Muscle of arm (tissue), 1 donor: ENCODE measurements at regions not wholly inside any gene's neighbourhood (a gene's known extent, or its start where the extent isn't known, plus 50 kb on each side); places are given as distances from the start of the nearest gene placed in this dataset.
"Not testable (repeated sequence)": the region's sequence is repeated elsewhere in the genome, so short reads cannot be mapped to it uniquely, and the experiment has no call there.

Experiments
- DNase-seq: peaks from one replicate; pipeline ENCODE4 v3.0.0-alpha.2; 2013

DNA sequence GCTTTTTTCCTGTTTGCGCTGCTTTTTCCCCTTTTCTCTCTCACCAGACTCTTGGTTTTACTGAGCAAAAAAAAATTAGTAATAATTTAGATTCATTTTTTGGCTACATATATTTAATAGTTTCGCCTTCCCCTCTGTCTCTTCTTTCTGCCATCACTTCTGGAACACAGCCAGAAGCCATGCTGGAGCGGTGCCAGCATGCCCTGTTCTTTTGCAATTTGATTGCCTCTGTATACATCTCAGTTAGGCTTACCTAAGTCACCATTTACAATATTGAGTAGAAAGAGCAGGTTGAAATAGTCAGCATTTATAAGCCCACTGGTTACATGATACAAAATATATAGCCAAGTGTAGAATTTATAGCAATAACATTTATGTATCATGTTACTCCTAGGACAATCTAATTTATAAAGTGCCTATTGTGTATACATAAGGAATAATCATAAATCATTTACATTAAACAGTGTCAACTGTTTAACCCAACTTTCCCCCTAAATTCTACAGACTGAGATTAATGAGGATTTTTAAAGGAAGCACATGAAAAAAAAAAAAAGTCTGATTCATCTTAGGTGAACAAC lies 413.8 kb upstream of the SOX5 start:
- peak; percentile 1 for DNase-seq

DNA sequence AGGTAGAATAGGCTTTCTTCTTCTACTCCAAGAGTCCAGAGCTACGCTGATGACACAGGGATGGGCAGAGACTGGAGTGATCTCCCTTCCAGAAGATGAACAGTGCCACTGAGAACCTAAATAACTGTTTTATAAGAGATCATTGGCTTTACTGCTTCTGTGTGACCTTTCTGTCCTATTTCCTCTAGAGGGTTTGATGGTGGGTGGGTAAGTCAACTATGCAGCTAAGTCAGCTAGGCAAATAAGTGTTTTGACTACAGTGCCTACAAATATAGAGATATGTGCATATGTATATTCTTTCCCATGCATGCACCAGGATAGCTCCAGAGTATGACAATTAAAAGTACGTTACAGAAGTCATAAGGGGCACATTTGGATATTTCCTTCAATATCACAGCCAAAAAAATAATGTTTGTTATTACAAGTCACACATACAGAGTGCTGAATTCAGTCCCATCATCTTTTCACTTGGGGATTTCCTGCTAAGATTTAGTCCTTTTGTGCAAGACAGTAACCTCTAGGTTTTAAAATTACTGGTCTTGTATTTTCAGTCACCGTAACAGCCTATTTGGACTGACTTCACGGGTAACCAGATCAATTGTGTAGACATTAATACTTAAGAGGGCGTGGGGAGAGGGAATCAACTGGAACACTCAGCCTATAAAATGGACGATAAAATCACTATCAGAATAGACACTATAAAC lies 412.6 kb upstream of the SOX5 start:
- DNase-seq = no peak

DNA sequence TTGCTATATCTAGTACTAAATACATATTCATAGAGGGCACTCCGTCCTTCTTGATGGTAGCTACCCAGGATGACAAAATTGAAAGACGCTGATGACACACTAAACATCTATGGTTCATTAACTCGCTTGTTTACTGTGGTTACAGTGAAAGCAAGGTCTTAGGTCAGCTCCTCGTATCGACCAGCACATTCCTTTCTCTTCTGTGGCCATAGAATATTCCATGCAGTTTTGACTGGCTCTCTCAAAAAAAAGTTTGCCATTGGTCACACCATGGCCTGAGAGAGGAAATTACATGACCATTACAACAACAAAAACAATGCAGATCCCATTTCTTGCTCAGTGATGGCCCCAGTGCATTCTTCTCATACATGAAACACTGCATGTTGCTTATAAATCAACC lies 411.4 kb upstream of the SOX5 start:
- no peak for DNase-seq

DNA sequence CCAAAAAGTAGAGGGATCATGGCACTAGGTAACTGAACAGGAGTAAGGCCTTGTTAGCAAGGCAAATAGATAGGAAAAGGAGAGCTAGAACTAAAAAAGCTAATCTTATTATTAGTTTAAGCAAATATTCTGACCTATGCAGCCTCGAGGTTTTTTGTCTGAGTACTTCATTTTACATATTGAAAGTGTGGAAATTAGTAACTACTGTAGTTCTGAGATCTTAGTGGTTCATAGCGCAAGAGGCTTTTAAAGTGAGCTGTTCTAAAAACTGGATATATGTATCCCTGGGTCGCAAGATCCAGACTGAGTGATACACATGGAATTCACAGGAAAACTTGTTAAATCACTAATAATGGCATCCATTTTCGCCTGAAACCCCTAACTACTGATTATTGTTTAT lies 411.0 kb upstream of the SOX5 start:
- no peak for DNase-seq

DNA sequence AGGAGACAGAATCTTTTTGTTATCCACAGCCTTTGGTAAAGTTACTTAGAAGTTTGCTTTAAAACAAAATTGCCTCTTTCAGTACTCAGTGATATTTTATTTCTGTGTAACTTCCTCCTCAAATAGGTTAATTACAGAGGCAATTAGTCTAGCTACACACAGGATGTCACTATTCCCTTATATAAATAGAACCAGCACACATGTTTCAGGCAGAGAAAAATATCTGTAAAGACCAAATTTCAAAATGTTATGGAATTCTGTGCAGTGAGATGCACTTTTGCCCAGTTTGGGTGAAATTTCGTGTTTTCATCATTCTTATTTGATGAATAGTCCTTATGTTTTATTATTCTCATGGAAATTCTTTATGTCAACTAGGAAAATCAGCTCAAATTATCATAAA lies 410.6 kb upstream of the SOX5 start:
- DNase-seq = no peak

DNA sequence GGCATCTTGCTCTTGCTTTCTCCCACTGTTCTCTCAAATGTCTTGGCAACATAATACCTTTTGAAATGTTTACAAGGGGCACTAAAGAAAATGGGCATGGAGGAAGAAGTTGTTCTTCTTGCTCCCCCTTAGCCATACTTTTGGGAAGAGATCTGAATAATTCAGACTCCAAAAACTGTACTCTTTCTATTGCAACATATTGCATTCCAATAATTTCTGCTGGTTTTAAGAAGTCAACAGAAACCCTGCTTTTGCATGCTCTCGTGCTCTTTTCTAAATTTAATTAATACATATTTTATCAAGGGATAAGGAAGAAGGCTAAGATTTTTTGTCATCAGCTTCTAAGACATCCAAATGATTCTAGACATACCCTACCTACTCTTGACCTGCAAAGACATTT lies 409.9 kb upstream of the SOX5 start:
- DNase-seq = no peak

DNA sequence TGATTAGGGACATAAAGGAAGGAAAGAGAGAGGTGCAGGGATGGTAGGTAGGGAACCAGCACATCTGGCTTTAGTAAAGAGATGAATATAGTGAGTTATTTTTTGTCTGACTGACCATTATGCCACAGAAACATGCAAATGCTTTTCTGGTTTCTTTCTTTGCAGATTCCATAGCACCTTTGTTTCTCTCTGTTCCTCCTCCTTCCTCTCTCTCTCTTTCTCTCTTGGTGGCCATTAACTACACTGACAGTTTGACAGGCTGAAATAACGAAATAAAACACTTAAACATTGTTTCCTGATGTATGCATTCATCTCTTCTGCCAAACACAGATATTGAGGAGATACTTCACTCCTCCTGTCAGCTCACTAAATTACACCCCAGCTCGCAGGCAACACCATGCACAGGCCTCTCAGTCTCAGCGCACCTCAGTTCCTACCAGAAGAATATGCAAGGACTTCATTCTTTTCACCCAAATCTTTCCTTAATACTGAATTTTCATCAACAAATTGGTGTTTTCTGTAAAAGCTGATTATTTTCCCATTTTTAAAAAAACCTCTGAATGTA lies 406.9 kb upstream of the SOX5 start:
- no peak for DNase-seq

DNA sequence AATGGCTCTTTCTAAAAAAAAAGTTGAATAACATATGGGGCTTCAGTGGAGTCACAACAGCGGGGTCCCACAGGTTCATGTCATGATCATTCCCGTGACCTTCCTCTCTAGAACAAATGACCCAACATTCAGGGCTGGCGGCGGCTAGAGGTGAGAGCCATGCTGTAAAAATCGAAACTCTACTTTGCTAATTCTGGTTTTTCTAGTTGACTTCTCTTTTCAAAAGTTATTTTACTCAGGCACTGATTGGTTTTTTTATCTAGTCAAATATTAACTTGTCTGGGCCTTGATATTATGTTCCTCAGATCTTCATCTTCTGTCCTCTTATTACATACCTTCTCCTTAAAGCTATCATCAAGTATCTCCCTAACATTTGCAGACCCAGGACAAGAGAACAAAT lies 402.9 kb upstream of the SOX5 start:
- no peak for DNase-seq

DNA sequence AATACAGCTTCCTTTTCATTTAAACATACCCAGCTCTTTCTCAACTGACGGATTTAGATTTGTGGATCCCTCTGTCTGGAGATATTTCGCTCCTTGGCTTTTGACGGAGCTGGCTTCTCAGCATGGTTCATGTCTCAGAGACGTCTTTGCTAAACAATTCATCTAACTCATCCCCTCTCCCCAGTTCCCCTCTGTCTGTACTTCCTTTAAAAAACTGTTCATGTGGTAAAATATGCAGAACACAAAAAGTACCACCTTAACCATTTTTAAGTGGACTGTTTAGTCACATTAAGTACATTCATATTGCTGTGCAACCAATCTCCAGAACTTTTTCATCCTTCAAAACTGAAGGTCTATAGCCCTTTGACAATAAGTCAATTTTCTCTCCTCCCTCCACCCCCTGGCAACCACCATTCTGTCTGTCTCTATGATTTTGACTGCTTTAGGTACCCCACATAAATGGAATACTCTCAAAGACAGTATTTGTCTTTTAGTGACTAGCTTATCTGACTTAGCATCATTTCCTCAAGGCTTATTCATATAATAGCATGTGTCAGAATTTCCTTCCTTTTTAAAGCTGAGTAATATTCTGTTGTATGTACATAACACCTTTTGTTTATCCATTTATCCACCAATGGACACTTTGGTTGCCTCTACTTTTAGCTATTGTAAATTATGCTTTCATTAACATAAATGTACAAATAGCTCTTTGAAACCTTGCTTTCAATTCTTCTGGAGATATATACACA lies 399.8 kb upstream of the SOX5 start:
- no peak for DNase-seq

DNA sequence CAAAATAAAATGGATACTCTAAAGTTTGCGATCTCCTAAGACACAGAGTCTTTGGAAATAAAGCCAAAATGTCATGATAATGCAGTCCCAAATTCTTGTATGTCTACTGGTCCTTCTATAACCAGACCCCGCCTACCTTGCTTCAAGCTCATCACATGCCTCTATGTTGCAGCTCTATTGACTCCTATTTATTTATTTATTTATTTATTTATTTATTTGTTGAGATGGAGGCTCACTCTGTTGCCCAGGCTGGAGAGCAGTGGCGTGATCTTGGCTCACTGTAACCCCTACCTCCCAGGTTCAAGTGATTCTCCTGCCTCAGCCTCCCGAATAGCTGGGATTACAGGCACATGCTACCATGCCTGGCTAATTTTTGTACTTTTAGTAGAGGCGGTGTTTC lies 398.7 kb upstream of the SOX5 start:
- DNase-seq = not testable (repeated sequence)

DNA sequence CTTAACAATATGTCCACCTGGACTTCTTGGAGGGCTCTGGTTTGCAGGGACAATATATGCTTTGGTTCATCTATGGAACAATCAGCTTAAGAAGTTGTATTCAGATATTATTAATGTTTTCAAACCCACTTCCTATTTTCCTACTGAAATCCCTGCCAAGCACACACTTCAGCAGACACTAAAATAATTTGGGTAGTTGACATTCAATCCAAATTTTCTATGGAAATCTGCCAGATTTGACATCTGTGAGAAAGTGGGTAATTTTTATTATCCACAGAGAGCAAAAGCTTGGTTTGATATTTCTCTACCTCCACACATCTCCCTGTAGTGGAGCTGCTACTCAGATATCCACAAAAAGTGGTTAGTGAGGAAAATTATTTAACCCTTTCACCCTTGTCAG lies 378.8 kb upstream of the SOX5 start:
- DNase-seq = no peak

DNA sequence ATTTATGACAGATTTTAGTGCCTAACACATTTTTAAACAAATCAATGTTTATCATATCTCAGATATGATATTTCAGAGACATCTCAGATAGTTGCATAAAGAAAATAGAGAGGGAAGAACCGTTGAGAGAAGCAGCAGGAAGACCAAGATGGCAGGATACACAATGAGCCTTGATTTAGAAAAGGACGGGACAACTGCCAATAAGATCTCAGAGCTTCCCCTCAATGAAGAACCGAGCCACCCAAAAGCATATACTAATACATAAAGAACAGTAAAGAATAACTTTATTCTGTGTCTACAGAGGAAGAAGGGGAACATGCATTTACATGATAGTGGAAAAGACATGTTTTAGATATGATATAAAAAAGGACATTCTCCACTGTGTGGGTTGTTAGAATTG lies 375.9 kb upstream of the SOX5 start:
- no peak for DNase-seq

DNA sequence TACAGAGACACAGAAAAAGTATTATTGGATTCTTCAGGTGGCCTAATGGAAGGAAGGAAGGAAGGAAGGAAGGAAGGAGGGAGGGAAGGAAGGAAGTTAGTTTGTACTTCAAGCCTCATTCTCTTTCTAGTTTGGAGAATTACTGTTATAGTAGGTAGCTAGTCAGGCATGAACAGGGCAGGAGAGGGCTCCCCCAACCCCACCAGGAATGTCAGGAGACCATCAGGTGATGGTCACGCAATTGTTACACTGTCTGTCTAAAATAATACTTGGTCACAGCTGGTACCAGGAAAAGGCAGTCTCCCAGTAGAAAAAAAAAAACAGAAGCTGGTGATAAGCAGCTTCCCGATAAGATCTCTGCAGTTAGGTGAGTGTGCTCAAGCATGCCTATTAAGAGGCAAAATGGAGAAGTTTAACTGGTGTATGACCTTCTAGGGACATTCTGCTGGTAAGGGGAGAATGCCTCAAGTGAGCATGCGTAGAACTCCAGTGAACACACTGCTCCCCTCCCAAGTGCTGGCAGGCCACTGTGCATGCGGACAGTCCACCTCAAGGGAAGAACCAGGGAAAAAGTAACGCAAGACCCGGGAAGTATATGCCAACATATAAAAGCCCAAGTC lies 358.4 kb upstream of the SOX5 start:
- DNase-seq = no peak

DNA sequence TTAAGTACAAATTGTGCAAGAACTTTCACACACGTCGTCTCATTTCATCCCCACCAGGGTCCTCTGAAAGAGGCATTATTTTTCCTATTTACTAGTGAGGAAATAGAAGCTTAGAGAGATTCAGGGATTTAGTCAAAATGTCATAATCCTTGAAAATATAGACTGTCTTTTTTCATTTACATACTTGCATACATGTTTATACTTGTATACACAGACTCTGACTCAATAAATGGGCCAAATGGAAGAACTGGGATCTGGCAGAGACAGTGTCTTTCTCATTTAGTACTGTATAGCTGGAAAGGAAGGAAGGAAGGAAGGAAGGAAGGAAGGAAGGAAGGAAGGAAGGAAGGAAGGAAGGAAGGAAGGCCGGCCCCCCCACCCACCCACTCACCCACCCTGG lies 357.7 kb upstream of the SOX5 start:
- no peak for DNase-seq

DNA sequence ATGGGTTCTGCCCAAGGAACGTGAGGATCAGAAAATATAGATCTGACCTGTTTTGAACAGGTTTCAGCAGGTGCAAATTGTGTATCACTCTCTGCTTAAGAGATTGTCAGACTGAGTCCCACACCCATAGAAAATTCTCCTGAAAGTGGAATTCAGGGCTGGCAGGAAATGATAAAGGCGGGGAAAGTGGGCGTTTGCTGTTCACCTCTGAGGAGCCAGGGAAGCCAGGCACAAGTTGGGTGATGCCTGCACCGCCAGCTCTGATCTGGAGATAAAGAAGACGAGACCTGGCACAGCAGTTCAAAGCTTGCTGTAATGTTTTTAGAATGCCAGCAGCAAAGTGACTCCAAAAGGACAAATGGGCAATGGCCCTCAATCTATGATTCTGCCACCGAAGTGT lies 356.5 kb upstream of the SOX5 start:
- no peak for DNase-seq

DNA sequence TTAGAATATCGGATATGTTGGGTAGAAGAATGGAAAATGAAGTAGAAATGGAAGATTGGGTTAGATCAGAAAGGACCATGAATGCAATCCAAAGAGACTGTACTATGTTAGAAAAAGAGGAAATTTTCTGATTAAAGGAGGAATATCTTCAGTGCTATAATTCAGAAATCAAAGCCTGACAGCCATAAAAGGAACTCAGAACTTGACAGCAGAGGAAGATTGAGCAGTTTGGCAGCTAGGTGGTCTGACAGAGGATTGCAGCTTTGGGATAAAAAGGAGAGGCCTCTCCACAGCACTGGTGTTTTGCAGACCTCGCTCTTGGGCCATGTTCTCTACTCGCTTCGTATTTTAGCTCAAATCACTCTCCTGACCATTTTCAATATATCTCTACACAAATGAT lies 354.8 kb upstream of the SOX5 start:
- no peak for DNase-seq

DNA sequence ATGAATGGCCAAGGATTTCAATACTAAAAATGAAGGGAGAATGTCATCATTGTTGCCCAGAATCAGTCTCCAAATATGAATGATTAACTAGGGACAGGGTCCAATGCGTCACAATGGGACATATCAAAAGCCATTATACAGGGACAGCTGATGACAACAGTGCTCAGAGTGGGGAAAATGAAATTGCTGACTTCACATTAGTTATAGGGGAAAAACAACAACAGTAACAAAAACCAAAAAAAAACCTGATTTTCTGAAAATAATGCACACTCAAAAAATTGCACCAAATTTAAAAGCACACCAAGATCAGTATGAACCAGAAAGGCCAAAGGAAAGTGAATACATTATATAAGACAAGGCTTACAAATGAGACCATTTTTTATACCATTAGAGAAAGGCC lies 353.2 kb upstream of the SOX5 start:
- DNase-seq = no peak

DNA sequence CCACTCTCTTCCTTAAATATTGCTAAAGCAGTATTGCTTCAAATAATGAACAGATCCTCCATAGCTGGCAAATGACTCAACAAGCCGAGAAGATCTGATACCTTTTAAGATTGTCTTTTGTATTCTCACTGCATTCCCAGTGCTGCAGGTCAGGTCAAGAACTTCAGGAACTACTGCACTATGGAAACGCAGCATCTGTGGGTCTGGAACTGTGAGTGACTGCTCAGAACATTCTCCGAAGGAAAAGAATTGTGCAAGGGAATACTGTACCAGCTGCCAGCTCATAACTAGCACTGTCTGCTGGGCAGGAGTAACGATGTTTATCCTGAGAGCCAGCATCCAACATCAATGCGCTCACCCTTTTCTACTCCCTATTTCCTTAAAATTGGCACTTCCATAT lies 348.0 kb upstream of the SOX5 start:
- DNase-seq = no peak

DNA sequence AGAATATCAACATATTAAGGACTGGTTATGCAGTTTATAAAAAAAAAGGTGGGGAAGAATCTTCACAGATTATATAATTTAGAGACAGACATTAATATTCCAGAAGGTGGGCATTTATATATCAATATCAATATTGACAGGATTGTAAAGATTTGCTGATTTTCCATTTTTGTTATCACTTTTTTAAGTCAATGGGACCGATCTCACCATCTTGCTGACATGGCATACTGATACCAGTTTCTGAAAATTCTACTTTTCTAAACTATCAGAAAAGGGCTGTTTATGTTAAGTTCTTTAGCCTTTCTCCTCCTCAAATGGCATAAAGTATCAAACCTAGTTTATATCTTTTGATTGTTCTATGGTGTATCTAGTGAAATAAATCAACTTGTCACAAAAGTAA lies 344.1 kb upstream of the SOX5 start:
- DNase-seq = no peak

DNA sequence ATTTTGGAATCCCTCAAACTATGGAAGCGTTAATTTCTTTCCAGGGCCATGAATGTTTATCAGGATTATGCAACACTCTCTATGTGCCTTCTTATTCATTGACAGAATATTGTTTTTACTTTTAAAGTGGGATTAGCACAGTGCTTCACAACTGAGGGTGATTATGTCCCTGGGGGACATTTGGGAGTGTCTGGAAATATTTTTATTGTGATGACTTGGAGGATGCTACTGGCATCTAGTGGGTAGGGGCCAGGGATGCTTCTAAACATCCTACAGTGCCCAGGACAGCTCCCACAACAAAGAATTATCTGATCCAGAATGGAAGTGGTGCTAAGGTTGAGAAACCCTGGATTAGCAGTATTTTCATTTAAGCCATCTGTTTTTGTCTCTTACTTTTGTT lies 338.5 kb upstream of the SOX5 start:
- no peak for DNase-seq

DNA sequence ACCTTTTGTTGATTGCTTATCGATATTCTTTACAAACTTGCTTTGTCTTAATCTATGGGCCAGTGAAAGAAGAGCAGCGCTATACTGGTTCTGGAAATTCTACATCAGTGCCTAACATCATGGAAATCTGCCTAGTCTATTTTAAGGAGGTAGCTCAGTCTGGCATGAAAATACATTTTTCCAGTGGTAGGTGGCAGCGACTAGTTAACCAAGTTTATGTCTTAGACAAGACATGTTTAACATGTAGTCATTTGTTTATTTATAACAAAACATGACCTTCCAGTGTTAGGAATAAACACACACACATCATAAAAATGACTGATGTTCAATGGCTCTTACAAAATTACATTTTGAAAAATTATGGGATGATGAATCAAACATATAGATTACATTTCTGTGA lies 336.0 kb upstream of the SOX5 start:
- no peak for DNase-seq

DNA sequence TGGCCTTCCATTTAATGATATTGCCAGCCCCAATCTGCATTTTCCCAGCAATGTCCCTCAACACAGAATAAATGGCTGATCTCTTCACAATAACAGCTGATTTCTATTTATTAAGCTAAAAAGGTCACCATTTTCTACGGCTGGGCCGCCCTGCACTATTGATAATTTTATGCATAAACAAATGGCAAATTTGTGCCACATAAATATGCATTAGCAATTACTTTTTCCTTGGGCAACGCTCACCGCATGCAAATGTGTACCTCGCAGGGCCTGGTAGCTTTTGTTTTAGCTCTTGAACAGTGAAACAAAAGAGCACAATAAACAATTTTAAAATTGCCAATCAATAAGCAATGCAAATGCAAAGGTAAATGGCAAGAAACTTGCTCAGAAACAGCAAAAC lies 331.9 kb upstream of the SOX5 start:
- DNase-seq = no peak
